Uterus (tissue), 2 donors: ENCODE measurements at regions not wholly inside any gene's neighbourhood (a gene's known extent, or its start where the extent isn't known, plus 50 kb on each side); places are given as distances from the start of the nearest gene placed in this dataset.

Experiments
- POLR2A ChIP-seq, 2 donors: fragments of 450-650 bp; IDR thresholded peaks; one replicate each; pipeline ENCODE4 v1.6.1; 2016; ENCODE audit warnings: antibody characterized with exemption in 2 of 2, mild to moderate bottlenecking in 1 of 2, moderate library complexity in 1 of 2
- TF ChIP-seq, protein P1 (sequence below), 4 experiments: fragments of 200-600 bp in 2 of 4; fragments of 450-650 bp in 2 of 4; sonication (generic) in 2 of 4; IDR thresholded peaks; one replicate each; pipeline ENCODE4 v1.5.1; 2016 to 2019; ENCODE audit warnings: antibody characterized with exemption in 4 of 4, mild to moderate bottlenecking in 2 of 4, moderate library complexity in 1 of 4

DNA sequence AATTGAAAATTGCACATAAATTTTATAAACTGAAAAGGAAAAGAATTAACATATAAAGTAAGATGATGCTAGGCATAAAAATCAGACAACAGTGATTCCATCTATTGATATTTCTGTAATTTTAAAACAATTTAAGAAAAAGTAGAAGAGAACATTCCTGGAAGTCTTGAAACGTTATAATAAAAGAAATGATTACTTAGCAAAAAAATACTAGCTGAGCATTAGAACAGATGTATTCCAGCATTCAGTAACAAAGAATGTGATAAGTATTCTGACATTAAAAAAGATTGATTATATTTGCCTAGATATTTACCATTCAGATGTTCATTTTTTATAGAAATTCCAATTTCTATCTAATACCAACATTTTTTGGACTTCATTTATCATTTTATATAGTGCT, 120.1 kb upstream of the PPP1R9A start:
- TF ChIP-seq, protein P1, sequence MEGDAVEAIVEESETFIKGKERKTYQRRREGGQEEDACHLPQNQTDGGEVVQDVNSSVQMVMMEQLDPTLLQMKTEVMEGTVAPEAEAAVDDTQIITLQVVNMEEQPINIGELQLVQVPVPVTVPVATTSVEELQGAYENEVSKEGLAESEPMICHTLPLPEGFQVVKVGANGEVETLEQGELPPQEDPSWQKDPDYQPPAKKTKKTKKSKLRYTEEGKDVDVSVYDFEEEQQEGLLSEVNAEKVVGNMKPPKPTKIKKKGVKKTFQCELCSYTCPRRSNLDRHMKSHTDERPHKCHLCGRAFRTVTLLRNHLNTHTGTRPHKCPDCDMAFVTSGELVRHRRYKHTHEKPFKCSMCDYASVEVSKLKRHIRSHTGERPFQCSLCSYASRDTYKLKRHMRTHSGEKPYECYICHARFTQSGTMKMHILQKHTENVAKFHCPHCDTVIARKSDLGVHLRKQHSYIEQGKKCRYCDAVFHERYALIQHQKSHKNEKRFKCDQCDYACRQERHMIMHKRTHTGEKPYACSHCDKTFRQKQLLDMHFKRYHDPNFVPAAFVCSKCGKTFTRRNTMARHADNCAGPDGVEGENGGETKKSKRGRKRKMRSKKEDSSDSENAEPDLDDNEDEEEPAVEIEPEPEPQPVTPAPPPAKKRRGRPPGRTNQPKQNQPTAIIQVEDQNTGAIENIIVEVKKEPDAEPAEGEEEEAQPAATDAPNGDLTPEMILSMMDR (IDR thresholded peaks at IDR 0.05): no peak
- no peak for TF ChIP-seq POLR2A (IDR thresholded peaks at IDR 0.05)
